K562 (cell line): ENCODE measurements at regions not wholly inside any gene's neighbourhood (a gene's known extent, or its start where the extent isn't known, plus 50 kb on each side); places are given as distances from the start of the nearest gene placed in this dataset.

Experiments used
- BRCA1 ChIP-seq, 2 experiments: fragments of 450-650 bp in 1 of 2; sonication (generic) in 1 of 2; formaldehyde crosslinking in 1 of 2; IDR thresholded peaks; 2 replicates each; pipeline versions ENCODE4 v1.5.0 to v1.6.1; 2017 to 2020; ENCODE audit warnings: mild to moderate bottlenecking in 1 of 2, missing genetic modification reagents in 1 of 2
- EGR1 ChIP-seq: fragments of 450-650 bp; conservative IDR thresholded peaks from 2 replicates; pipeline ENCODE4 v1.6.1; 2017; ENCODE audit warnings: mild to moderate bottlenecking
- EP300 ChIP-seq: IDR thresholded peaks from 2 replicates; pipeline ENCODE4 v1.6.1; 2012; ENCODE audit warnings: low read length, improper control_type of control experiment
- EZH2 ChIP-seq: IDR thresholded peaks from 2 replicates; pipeline ENCODE4 v1.6.1; 2012; ENCODE audit warnings: low read depth, mild to moderate bottlenecking, inconsistent platforms, low read length, borderline replicate concordance
- FOXJ3 ChIP-seq: sonication (generic); formaldehyde crosslinking; IDR thresholded peaks from 2 replicates; pipeline ENCODE4 v1.4.0; 2020; ENCODE audit warnings: mild to moderate bottlenecking, missing genetic modification reagents
- MAFG ChIP-seq: fragments of 450-650 bp; conservative IDR thresholded peaks from 2 replicates; pipeline ENCODE4 v1.6.1; 2016; ENCODE audit warnings: missing genetic modification characterization, missing compliant biosample characterization
- SMARCB1 ChIP-seq: IDR thresholded peaks from 2 replicates; pipeline ENCODE4 v1.6.1; 2011; ENCODE audit warnings: improper control_type of control experiment, low read depth; ENCODE audit not compliant: insufficient read length
- STAG1 ChIP-seq: sonication (generic); formaldehyde crosslinking; IDR thresholded peaks from 2 replicates; pipeline ENCODE4 v1.5.0; 2020; ENCODE audit warnings: missing genetic modification reagents, borderline replicate concordance
- USF2 ChIP-seq: sonication (generic); formaldehyde crosslinking; IDR thresholded peaks from 2 replicates; pipeline ENCODE4 v1.5.0; 2020; ENCODE audit warnings: missing genetic modification reagents
- ZNF143 ChIP-seq: sonication (generic); formaldehyde crosslinking; IDR thresholded peaks from 2 replicates; pipeline ENCODE4 v1.9.0; 2022; ENCODE audit warnings: mild to moderate bottlenecking, missing genetic modification reagents
- TF ChIP-seq, protein P1 (sequence below): sonication (generic); IDR thresholded peaks from 2 replicates; pipeline ENCODE4 v1.6.1; 2016
- TF ChIP-seq, protein P2 (sequence below), 2 experiments: fragments of 450-650 bp; formaldehyde crosslinking in 1 of 2; IDR thresholded peaks; 2 replicates each; pipeline versions ENCODE4 v1.4.0 to v1.6.1; 2014 to 2020; ENCODE audit warnings: mild to moderate bottlenecking in 2 of 2, borderline replicate concordance in 1 of 2, low read depth in 1 of 2
- TF ChIP-seq, protein P3 (sequence below): fragments of 150-350 bp; IDR thresholded peaks from 2 replicates; pipeline ENCODE4 v1.6.1; 2014; ENCODE audit warnings: low read depth, mild to moderate bottlenecking, low read length, borderline replicate concordance

- TF ChIP-seq, protein P1, sequence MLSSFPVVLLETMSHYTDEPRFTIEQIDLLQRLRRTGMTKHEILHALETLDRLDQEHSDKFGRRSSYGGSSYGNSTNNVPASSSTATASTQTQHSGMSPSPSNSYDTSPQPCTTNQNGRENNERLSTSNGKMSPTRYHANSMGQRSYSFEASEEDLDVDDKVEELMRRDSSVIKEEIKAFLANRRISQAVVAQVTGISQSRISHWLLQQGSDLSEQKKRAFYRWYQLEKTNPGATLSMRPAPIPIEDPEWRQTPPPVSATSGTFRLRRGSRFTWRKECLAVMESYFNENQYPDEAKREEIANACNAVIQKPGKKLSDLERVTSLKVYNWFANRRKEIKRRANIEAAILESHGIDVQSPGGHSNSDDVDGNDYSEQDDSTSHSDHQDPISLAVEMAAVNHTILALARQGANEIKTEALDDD = no peak
- no peak for TF ChIP-seq STAG1 (CRISPR knock-in tag)
- no peak for TF ChIP-seq SMARCB1
- TF ChIP-seq EP300 = no peak
- TF ChIP-seq, protein P2, sequence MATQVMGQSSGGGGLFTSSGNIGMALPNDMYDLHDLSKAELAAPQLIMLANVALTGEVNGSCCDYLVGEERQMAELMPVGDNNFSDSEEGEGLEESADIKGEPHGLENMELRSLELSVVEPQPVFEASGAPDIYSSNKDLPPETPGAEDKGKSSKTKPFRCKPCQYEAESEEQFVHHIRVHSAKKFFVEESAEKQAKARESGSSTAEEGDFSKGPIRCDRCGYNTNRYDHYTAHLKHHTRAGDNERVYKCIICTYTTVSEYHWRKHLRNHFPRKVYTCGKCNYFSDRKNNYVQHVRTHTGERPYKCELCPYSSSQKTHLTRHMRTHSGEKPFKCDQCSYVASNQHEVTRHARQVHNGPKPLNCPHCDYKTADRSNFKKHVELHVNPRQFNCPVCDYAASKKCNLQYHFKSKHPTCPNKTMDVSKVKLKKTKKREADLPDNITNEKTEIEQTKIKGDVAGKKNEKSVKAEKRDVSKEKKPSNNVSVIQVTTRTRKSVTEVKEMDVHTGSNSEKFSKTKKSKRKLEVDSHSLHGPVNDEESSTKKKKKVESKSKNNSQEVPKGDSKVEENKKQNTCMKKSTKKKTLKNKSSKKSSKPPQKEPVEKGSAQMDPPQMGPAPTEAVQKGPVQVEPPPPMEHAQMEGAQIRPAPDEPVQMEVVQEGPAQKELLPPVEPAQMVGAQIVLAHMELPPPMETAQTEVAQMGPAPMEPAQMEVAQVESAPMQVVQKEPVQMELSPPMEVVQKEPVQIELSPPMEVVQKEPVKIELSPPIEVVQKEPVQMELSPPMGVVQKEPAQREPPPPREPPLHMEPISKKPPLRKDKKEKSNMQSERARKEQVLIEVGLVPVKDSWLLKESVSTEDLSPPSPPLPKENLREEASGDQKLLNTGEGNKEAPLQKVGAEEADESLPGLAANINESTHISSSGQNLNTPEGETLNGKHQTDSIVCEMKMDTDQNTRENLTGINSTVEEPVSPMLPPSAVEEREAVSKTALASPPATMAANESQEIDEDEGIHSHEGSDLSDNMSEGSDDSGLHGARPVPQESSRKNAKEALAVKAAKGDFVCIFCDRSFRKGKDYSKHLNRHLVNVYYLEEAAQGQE (IDR thresholded peaks at IDR 0.05; ENCODE audit: borderline replicate concordance) = no peak
- TF ChIP-seq, protein P2 (CRISPR knock-in tag; IDR thresholded peaks at IDR 0.05; ENCODE audit: low read depth) = no peak
- TF ChIP-seq, protein P3, sequence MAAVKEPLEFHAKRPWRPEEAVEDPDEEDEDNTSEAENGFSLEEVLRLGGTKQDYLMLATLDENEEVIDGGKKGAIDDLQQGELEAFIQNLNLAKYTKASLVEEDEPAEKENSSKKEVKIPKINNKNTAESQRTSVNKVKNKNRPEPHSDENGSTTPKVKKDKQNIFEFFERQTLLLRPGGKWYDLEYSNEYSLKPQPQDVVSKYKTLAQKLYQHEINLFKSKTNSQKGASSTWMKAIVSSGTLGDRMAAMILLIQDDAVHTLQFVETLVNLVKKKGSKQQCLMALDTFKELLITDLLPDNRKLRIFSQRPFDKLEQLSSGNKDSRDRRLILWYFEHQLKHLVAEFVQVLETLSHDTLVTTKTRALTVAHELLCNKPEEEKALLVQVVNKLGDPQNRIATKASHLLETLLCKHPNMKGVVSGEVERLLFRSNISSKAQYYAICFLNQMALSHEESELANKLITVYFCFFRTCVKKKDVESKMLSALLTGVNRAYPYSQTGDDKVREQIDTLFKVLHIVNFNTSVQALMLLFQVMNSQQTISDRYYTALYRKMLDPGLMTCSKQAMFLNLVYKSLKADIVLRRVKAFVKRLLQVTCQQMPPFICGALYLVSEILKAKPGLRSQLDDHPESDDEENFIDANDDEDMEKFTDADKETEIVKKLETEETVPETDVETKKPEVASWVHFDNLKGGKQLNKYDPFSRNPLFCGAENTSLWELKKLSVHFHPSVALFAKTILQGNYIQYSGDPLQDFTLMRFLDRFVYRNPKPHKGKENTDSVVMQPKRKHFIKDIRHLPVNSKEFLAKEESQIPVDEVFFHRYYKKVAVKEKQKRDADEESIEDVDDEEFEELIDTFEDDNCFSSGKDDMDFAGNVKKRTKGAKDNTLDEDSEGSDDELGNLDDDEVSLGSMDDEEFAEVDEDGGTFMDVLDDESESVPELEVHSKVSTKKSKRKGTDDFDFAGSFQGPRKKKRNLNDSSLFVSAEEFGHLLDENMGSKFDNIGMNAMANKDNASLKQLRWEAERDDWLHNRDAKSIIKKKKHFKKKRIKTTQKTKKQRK = no peak
- no peak for TF ChIP-seq EZH2
- no peak for TF ChIP-seq FOXJ3
- TF ChIP-seq EGR1 = no peak
- TF ChIP-seq MAFG (tag) = no peak
- TF ChIP-seq ZNF143 (CRISPR knock-in tag) = no peak
- TF ChIP-seq BRCA1 (IDR thresholded peaks at IDR 0.05) = no peak
- TF ChIP-seq BRCA1 (CRISPR knock-in tag; IDR thresholded peaks at IDR 0.05) = no peak
- TF ChIP-seq USF2 (CRISPR knock-in tag) = no peak
Measured at GRCh38 chr11:116285026-116285425, 487.8 kb downstream of the BUD13 start.
